ENCODE measurements at regions not wholly inside any gene's neighbourhood (a gene's known extent, or its start where the extent isn't known, plus 50 kb on each side); places are given as distances from the start of the nearest gene placed in this dataset.

GRCh38 chr4:66840178-66840577, 705.1 kb downstream of the CENPC start:
- Histone ChIP-seq H3K36me3 (ENCODE audit: insufficient read depth, low read length) (no peaks in the 10 kb centered on the region), H3K27ac (ENCODE audit: low read depth, low read length) (no peak overlapping the region), H3K9me3 (ENCODE audit: insufficient read depth, low read depth, low read length) (no peaks in the 10 kb centered on the region), H3K9ac (ENCODE audit: low read length) (no peak overlapping the region), H3K4me2 (ENCODE audit: low read length) (no peak overlapping the region), H3K4me3 (ENCODE audit: insufficient read depth, low read depth, low read length) (no peak overlapping the region), H4K20me1 (ENCODE audit: insufficient read depth, low read length) (no peaks in the 10 kb centered on the region), H3K27me3 (ENCODE audit: insufficient read depth, low read length) (no peaks in the 10 kb centered on the region), H2AFZ (ENCODE audit: low read depth, low read length) (no peak overlapping the region), H3K4me1 (ENCODE audit: insufficient read depth, low read length) (no peaks in the 10 kb centered on the region), H3K79me2 (ENCODE audit: insufficient read depth, low read length) (no peaks in the 10 kb centered on the region)
- TF ChIP-seq EZH2 (IDR thresholded peaks at IDR 0.05; ENCODE audit: insufficient read depth, low read length) (no peak), CTCF (IDR thresholded peaks at IDR 0.05; ENCODE audit: insufficient read depth, low read depth, low read length) (no peak)
- no peak for FAIRE-seq
- no peak for DNase-seq (ENCODE audit: low read depth)
- Mint-ChIP-seq H3K4me3 (ENCODE audit: unreplicated experiment) (no peak overlapping the region), H3K27me3 (ENCODE audit: low read depth, unreplicated experiment) (no peaks in the 10 kb centered on the region), H3K9me3 (ENCODE audit: unreplicated experiment) (peaks cover 3% of the 10 kb centered on the region), H3K27ac (ENCODE audit: unreplicated experiment) (no peak overlapping the region), H3K4me1 (ENCODE audit: low read depth, unreplicated experiment) (no peaks in the 10 kb centered on the region), H3K36me3 (ENCODE audit: low read depth, unreplicated experiment) (no peaks in the 10 kb centered on the region)

GRCh38 chr4:66837279-66837922, 707.9 kb downstream of the CENPC start:
- H3K4me2 ChIP-seq (ENCODE audit: low read length): no peak overlapping the region
- no peaks in the 10 kb centered on the region for H3K79me2 ChIP-seq (ENCODE audit: insufficient read depth, low read length)
- Mint-ChIP-seq H3K4me1 (ENCODE audit: low read depth, unreplicated experiment) (peaks cover 10% of the 10 kb centered on the region), H3K9me3 (ENCODE audit: unreplicated experiment) (peaks cover 3% of the 10 kb centered on the region), H3K36me3 (ENCODE audit: low read depth, unreplicated experiment) (no peaks in the 10 kb centered on the region), H3K4me3 (ENCODE audit: unreplicated experiment) (no peak overlapping the region), H3K27ac (ENCODE audit: unreplicated experiment) (no peak overlapping the region), H3K27me3 (ENCODE audit: low read depth, unreplicated experiment) (no peaks in the 10 kb centered on the region)
- no peak overlapping the region for H3K4me3 ChIP-seq (ENCODE audit: insufficient read depth, low read depth, low read length)
- FAIRE-seq (no peak), DNase-seq (ENCODE audit: low read depth) (no peak)
- H2AFZ ChIP-seq (ENCODE audit: low read depth, low read length): no peak overlapping the region
- no peaks in the 10 kb centered on the region for H3K36me3 ChIP-seq (ENCODE audit: insufficient read depth, low read length)
- no peak for TF ChIP-seq CTCF (IDR thresholded peaks at IDR 0.05; ENCODE audit: insufficient read depth, low read depth, low read length)
- no peak for TF ChIP-seq EZH2 (IDR thresholded peaks at IDR 0.05; ENCODE audit: insufficient read depth, low read length)
- no peaks in the 10 kb centered on the region for H3K9me3 ChIP-seq (ENCODE audit: insufficient read depth, low read depth, low read length)
- no peak overlapping the region for H3K27ac ChIP-seq (ENCODE audit: low read depth, low read length)
- H3K27me3 ChIP-seq (ENCODE audit: insufficient read depth, low read length): no peaks in the 10 kb centered on the region
- no peaks in the 10 kb centered on the region for H4K20me1 ChIP-seq (ENCODE audit: insufficient read depth, low read length)
- no peaks in the 10 kb centered on the region for H3K4me1 ChIP-seq (ENCODE audit: insufficient read depth, low read length)
- H3K9ac ChIP-seq (ENCODE audit: low read length): no peak overlapping the region

GRCh38 chr4:66829310-66829709, 716.0 kb downstream of the CENPC start:
- Histone ChIP-seq H3K9me3 (ENCODE audit: insufficient read depth, low read depth, low read length) (no peaks in the 10 kb centered on the region), H3K27ac (ENCODE audit: low read depth, low read length) (no peak overlapping the region), H3K4me3 (ENCODE audit: insufficient read depth, low read depth, low read length) (no peak overlapping the region), H3K27me3 (ENCODE audit: insufficient read depth, low read length) (no peaks in the 10 kb centered on the region), H3K9ac (ENCODE audit: low read length) (no peak overlapping the region), H3K4me2 (ENCODE audit: low read length) (no peak overlapping the region), H3K79me2 (ENCODE audit: insufficient read depth, low read length) (no peaks in the 10 kb centered on the region), H3K36me3 (ENCODE audit: insufficient read depth, low read length) (no peaks in the 10 kb centered on the region), H4K20me1 (ENCODE audit: insufficient read depth, low read length) (no peaks in the 10 kb centered on the region), H2AFZ (ENCODE audit: low read depth, low read length) (no peak overlapping the region), H3K4me1 (ENCODE audit: insufficient read depth, low read length) (no peaks in the 10 kb centered on the region)
- Mint-ChIP-seq H3K4me3 (ENCODE audit: unreplicated experiment) (no peak overlapping the region), H3K36me3 (ENCODE audit: low read depth, unreplicated experiment) (no peaks in the 10 kb centered on the region), H3K4me1 (ENCODE audit: low read depth, unreplicated experiment) (peaks cover 12% of the 10 kb centered on the region), H3K27me3 (ENCODE audit: low read depth, unreplicated experiment) (no peaks in the 10 kb centered on the region), H3K9me3 (ENCODE audit: unreplicated experiment) (no peaks in the 10 kb centered on the region), H3K27ac (ENCODE audit: unreplicated experiment) (no peak overlapping the region)
- no peak for TF ChIP-seq EZH2 (IDR thresholded peaks at IDR 0.05; ENCODE audit: insufficient read depth, low read length)
- no peak for TF ChIP-seq CTCF (IDR thresholded peaks at IDR 0.05; ENCODE audit: insufficient read depth, low read depth, low read length)
- DNase-seq (ENCODE audit: low read depth) (no peak), FAIRE-seq (no peak)

Data from astrocyte (in vitro differentiated cells and primary cell).